Lower lobe of right lung (tissue), 2 donors: ENCODE measurements at regions not wholly inside any gene's neighbourhood (a gene's known extent, or its start where the extent isn't known, plus 50 kb on each side); places are given as distances from the start of the nearest gene placed in this dataset.

Experiments used
- ATAC-seq, 2 donors: fragments of 200-7000 bp; cut with Tn5 transposase; one replicate each; pipeline ENCODE4 v1.9.1; 2020 to 2022; ENCODE audit warnings: mild to moderate bottlenecking in 2 of 2, moderate library complexity in 2 of 2
- DNase-seq: peaks from one replicate; pipeline ENCODE4 v3.0.0-alpha.2; 2020
- H3K27ac ChIP-seq: fragments of 200-600 bp; one replicate; pipeline ENCODE4 v1.8.0; 2022
- H3K27me3 ChIP-seq: fragments of 200-600 bp; one replicate; pipeline ENCODE4 v1.8.0; 2022; ENCODE audit warnings: low read depth
- H3K36me3 ChIP-seq: fragments of 200-600 bp; one replicate; pipeline ENCODE4 v1.8.0; 2022; ENCODE audit warnings: mild to moderate bottlenecking
- H3K4me1 ChIP-seq: fragments of 200-600 bp; one replicate; pipeline ENCODE4 v1.8.0; 2022
- H3K4me3 ChIP-seq: fragments of 200-600 bp; one replicate; pipeline ENCODE4 v1.8.0; 2022; ENCODE audit warnings: mild to moderate bottlenecking
- H3K9me3 ChIP-seq: fragments of 200-600 bp; one replicate; pipeline ENCODE4 v1.8.0; 2022
- intact Hi-C: fragments of 100-400 bp; cut with DNase I; formaldehyde crosslinking; loops from one replicate; pipeline ENCODE4 v1.11.0; 2022
- TF ChIP-seq, protein P1 (sequence below): fragments of 200-600 bp; IDR thresholded peaks from one replicate; pipeline ENCODE4 v1.8.0; 2022; ENCODE audit warnings: antibody characterized with exemption, mild to moderate bottlenecking
- donor health status: DM: no; HTN: yes; CAD: no; lungs with severe emphysema.

DNA sequence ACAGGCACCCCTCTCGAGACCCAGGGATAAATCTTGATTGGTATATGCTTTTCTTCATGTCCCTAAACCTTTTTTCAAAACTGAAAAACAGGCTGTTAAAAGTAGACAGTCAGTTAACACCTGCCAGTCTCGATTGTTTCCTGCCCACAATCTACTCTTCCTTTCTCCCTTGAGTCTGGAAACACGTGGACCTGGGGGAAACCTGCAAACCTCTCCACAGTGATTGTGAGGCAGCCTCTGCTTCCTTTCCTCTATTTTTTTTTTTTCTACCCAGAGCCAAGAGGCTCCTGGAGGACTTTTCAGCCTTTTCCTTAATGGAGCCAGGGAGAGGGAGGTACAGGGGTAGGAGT lies 69.4 kb upstream of the CLMP start:
- TF ChIP-seq, protein P1, sequence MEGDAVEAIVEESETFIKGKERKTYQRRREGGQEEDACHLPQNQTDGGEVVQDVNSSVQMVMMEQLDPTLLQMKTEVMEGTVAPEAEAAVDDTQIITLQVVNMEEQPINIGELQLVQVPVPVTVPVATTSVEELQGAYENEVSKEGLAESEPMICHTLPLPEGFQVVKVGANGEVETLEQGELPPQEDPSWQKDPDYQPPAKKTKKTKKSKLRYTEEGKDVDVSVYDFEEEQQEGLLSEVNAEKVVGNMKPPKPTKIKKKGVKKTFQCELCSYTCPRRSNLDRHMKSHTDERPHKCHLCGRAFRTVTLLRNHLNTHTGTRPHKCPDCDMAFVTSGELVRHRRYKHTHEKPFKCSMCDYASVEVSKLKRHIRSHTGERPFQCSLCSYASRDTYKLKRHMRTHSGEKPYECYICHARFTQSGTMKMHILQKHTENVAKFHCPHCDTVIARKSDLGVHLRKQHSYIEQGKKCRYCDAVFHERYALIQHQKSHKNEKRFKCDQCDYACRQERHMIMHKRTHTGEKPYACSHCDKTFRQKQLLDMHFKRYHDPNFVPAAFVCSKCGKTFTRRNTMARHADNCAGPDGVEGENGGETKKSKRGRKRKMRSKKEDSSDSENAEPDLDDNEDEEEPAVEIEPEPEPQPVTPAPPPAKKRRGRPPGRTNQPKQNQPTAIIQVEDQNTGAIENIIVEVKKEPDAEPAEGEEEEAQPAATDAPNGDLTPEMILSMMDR = no peak
- intact Hi-C loops = no loop called here
- Histone ChIP-seq H3K4me3 (no peak overlapping the region), H3K27ac (no peak overlapping the region), H3K9me3 (no peaks in the 10 kb centered on the region), H3K36me3 (no peaks in the 10 kb centered on the region), H3K27me3 (peaks cover 7% of the 10 kb centered on the region), H3K4me1 (peaks cover 9% of the 10 kb centered on the region)
- ATAC-seq (no peak), DNase-seq (no peak)

DNA sequence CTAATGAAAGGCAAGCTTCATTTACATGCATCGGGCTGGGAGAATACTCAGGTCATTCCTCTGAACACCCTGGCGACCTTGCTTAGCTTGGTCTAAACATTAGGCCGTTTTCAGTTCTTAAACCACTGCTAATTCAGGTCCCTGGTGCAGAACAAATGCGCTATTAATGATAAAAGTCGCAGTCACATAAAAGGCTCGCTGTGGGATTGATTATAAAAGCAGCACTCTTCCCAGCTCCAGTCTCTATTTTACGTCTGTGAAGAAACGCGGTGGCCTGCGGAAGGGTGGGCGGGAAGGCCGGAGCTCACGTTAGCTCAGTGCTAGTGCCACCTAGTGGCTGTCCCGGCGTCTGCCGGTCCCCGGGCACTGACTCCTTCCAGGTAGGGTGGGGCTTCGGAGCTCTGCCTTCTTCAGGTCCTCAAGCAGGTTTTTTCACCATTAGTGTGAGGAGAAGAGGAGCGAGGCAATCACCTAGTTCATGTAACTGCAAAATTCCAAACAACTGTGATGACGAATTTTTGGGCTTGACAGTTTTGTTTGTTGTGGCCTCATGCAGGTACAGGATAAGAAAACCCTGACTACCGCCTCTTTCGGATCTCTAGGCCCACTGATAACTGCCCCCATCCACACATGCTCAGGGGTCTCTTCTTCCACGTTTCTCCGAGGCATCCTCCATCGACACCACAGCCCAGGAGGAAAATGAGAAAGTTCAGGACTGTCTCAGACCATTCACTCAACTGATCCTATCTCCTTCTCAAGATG lies 66.5 kb upstream of the CLMP start:
- Histone ChIP-seq H3K4me1 (peaks cover 9% of the 10 kb centered on the region), H3K27ac (no peak overlapping the region), H3K4me3 (peak overlapping the region; percentile 34), H3K36me3 (no peaks in the 10 kb centered on the region), H3K9me3 (no peaks in the 10 kb centered on the region), H3K27me3 (peaks cover 7% of the 10 kb centered on the region)
- TF ChIP-seq, protein P1 = peak; percentile 92
- ATAC-seq = peak; percentile 96 to 97
- peak; percentile 90 for DNase-seq
- intact Hi-C loops = no loop called here

DNA sequence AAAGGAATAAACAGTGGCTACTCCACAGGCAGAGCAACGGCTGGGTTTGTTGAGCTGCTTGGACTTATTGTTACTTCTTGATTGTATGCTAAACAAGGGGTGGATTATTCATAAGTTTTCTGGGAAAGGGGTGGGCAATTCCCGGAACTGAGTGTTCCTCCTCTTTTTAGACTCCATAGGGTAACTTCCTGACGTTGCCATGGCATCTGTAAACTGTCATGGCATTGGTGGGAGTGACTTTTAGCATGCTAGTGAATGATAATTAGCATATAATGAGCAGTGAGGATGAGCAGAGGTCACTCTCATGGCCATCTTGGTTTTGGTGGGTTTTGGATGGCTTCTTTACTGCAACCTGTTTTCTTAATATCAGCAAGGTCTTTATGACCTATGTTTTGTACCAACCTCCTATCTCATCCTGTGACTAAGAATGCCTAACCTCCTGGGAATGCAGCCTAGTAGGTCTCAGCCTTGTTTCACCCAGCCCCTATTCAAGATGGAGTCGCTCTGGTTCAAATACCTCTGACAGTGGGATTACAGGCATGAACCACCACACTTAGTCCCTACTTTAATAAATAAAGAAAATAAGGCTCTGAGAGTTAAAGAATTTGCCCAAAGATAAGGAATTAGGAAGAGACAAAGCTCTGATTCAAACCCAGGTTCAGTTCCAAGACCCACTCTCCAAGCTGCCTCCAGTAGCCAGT lies 65.6 kb upstream of the CLMP start:
- peaks cover 7% of the 10 kb centered on the region for H3K27me3 ChIP-seq
- H3K9me3 ChIP-seq = no peaks in the 10 kb centered on the region
- no peak overlapping the region for H3K4me3 ChIP-seq
- DNase-seq (no peak), ATAC-seq (no peak)
- TF ChIP-seq, protein P1 = no peak
- H3K27ac ChIP-seq = no peak overlapping the region
- H3K36me3 ChIP-seq = no peaks in the 10 kb centered on the region
- intact Hi-C loops = no loop called here
- H3K4me1 ChIP-seq = peaks cover 9% of the 10 kb centered on the region

- Histone ChIP-seq H3K27me3 (no peaks in the 10 kb centered on the region), H3K4me1 (peaks cover 9% of the 10 kb centered on the region), H3K27ac (no peak overlapping the region), H3K36me3 (no peaks in the 10 kb centered on the region), H3K9me3 (no peaks in the 10 kb centered on the region), H3K4me3 (no peak overlapping the region)
- ATAC-seq (no peak), DNase-seq (no peak)
- intact Hi-C loops = no loop called here
- TF ChIP-seq, protein P1 = no peak
Measured at GRCh38 chr11:123258877-123259276, 63.8 kb upstream of the CLMP start.

DNA sequence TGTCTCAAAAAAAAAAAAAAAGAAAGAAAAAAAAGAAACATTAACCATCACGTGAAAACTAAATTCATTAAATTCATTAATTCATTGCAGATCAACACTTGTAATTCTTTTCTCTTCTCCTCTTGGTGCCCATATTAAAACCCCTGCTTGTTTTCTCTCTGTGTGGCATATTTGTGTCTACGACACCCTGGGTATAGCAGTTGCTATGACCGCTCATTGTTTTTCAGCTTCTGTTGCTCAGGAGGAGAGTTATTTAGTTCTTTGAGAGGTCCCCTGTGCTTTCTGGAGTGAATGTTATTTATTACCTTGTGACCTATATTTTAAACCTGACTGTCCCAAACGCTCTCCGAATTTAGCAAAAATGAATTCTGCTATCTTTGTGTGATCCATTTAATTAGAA lies 62.3 kb upstream of the CLMP start:
- no peak for ATAC-seq
- TF ChIP-seq, protein P1 = no peak
- intact Hi-C loops = no loop called here

More for the DNA sequence above, 62.3 kb upstream of the CLMP start:
- DNase-seq = no peak
- Histone ChIP-seq H3K4me3 (no peak overlapping the region), H3K27ac (no peak overlapping the region), H3K27me3 (no peaks in the 10 kb centered on the region), H3K36me3 (no peaks in the 10 kb centered on the region), H3K4me1 (peaks cover 9% of the 10 kb centered on the region), H3K9me3 (no peaks in the 10 kb centered on the region)
